HL-60 (cell line): ENCODE measurements at regions not wholly inside any gene's neighbourhood (a gene's known extent, or its start where the extent isn't known, plus 50 kb on each side); places are given as distances from the start of the nearest gene placed in this dataset.

Experiments
- DNase-seq, 2 experiments: peaks; one replicate each; pipeline ENCODE4 v3.0.0-alpha.2; 2010 to 2020; ENCODE audit warnings: low read depth in 1 of 2, low spot score in 1 of 2
- H3K27ac ChIP-seq: fragments of 250-450 bp; sonication (Bioruptor Pico); replicated peaks from 2 replicates; pipeline ENCODE4 v1.5.1; 2020; ENCODE audit warnings: mild to moderate bottlenecking, moderate library complexity
- H3K27me3 ChIP-seq: fragments of 250-450 bp; sonication (Bioruptor Pico); 2 replicates; pipeline ENCODE4 v1.5.1; 2021; ENCODE audit warnings: mild to moderate bottlenecking, moderate library complexity; ENCODE audit not compliant: insufficient read depth, poor library complexity, severe bottlenecking
- H3K4me3 ChIP-seq: replicated peaks from 2 replicates; pipeline ENCODE4 v1.5.1; 2011; ENCODE audit warnings: mild to moderate bottlenecking, control low read depth, low read length; ENCODE audit not compliant: insufficient read depth
- CTCF ChIP-seq: IDR thresholded peaks from one replicate; pipeline ENCODE4 v1.5.1; 2011; ENCODE audit warnings: low read length, control low read depth, inconsistent platforms; ENCODE audit not compliant: insufficient read depth
- GABPA ChIP-seq: IDR thresholded peaks from 2 replicates; pipeline ENCODE4 v1.6.1; 2012; ENCODE audit warnings: low read depth
- POLR2AphosphoS5 ChIP-seq: IDR thresholded peaks from 2 replicates; pipeline ENCODE4 v1.6.1; 2012; ENCODE audit warnings: low read depth
- SPI1 ChIP-seq: IDR thresholded peaks from 2 replicates; pipeline ENCODE4 v1.6.1; 2012; ENCODE audit warnings: low read depth, mild to moderate bottlenecking, borderline replicate concordance
- TF ChIP-seq, protein P1 (sequence below): IDR thresholded peaks from 2 replicates; pipeline ENCODE4 v1.6.1; 2012; ENCODE audit warnings: low read depth; ENCODE audit not compliant: insufficient replicate concordance

GRCh38 chr1:31522556-31522845, 53.8 kb upstream of the TINAGL1 start:
- H3K27me3 ChIP-seq: no peaks in the 10 kb centered on the region
- H3K27ac ChIP-seq: peak overlapping the region; percentile 85
- TF ChIP-seq, protein P1, sequence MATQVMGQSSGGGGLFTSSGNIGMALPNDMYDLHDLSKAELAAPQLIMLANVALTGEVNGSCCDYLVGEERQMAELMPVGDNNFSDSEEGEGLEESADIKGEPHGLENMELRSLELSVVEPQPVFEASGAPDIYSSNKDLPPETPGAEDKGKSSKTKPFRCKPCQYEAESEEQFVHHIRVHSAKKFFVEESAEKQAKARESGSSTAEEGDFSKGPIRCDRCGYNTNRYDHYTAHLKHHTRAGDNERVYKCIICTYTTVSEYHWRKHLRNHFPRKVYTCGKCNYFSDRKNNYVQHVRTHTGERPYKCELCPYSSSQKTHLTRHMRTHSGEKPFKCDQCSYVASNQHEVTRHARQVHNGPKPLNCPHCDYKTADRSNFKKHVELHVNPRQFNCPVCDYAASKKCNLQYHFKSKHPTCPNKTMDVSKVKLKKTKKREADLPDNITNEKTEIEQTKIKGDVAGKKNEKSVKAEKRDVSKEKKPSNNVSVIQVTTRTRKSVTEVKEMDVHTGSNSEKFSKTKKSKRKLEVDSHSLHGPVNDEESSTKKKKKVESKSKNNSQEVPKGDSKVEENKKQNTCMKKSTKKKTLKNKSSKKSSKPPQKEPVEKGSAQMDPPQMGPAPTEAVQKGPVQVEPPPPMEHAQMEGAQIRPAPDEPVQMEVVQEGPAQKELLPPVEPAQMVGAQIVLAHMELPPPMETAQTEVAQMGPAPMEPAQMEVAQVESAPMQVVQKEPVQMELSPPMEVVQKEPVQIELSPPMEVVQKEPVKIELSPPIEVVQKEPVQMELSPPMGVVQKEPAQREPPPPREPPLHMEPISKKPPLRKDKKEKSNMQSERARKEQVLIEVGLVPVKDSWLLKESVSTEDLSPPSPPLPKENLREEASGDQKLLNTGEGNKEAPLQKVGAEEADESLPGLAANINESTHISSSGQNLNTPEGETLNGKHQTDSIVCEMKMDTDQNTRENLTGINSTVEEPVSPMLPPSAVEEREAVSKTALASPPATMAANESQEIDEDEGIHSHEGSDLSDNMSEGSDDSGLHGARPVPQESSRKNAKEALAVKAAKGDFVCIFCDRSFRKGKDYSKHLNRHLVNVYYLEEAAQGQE: no peak
- TF ChIP-seq CTCF: no peak
- no peak for TF ChIP-seq GABPA
- TF ChIP-seq POLR2AphosphoS5: no peak
- no peak for TF ChIP-seq SPI1
- H3K4me3 ChIP-seq: no peak overlapping the region
- DNase-seq: no peak

GRCh38 chr1:31523012-31523411, 53.3 kb upstream of the TINAGL1 start:
- no peak overlapping the region for H3K4me3 ChIP-seq
- H3K27ac ChIP-seq: peak overlapping the region; percentile 85
- no peak for DNase-seq
- H3K27me3 ChIP-seq: no peaks in the 10 kb centered on the region
- TF ChIP-seq SPI1: no peak
- TF ChIP-seq, protein P1: no peak

DNA sequence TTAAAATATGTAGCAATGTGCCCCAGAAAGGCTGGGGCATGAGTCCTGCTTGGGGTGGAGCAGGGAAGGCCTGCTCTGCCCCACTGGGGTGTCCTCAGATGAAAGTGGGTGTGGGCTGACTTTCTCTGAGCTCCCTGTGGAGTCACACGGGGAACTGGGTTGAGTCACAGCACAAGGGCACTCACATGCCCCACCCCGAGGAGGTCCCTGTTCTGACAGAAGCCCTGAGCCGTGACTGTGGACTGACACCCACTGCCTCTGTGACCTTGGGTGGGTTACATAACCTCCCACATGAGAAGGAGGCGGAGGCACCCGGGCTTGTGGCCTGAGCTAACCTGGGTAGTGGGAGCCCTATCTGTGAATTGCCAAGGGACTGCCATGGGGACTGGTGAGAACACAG, 52.5 kb upstream of the TINAGL1 start:
- DNase-seq: peak; percentile 85 to 87
- TF ChIP-seq, protein P1: no peak
- TF ChIP-seq GABPA (no peak), CTCF (no peak), SPI1 (no peak), POLR2AphosphoS5 (no peak)
- Histone ChIP-seq H3K4me3 (no peak overlapping the region), H3K27ac (peak overlapping the region; percentile 85), H3K27me3 (no peaks in the 10 kb centered on the region)

GRCh38 chr1:31524186-31524901, 52.0 kb upstream of the TINAGL1 start:
- DNase-seq: peak; percentile 56 to 89
- H3K27ac ChIP-seq: peak overlapping the region; percentile 85

More at GRCh38 chr1:31524186-31524901, 52.0 kb upstream of the TINAGL1 start:
- Histone ChIP-seq H3K27me3 (no peaks in the 10 kb centered on the region), H3K4me3 (no peak overlapping the region)
- TF ChIP-seq, protein P1: no peak
- TF ChIP-seq CTCF: no peak
- peak; percentile 80 for TF ChIP-seq SPI1
- 0 out of 2 replicates have a peak, but pooled peaks have one; percentile 15 for TF ChIP-seq GABPA
